ENCODE measurements at regions not wholly inside any gene's neighbourhood (a gene's known extent, or its start where the extent isn't known, plus 50 kb on each side); places are given as distances from the start of the nearest gene placed in this dataset.

- in situ Hi-C loops (cut with MboI; ENCODE audit: low sequenced_read_pairs) = no loop called here
These were observed 419.0 kb downstream of the PLK2 start for GRCh38 chr5:58040846-58041245.

DNA sequence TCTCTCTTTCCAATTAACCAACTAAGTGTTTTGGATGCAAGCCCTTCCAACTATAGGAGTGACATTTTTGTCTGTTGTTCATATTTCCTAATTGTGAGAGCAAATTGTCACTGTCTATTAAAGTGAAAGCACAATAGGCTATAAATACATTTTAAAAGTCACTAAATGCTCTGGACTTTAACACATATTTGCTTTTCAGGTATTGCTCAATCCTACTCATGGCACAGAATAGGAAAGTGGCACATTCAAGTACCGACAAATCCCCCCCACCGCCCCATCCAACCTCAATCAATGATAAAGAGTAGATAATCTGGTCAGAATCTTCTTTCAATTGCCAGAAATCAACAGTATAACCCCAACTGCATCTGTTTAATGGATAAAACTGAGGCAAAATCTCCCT is 419.8 kb downstream of the PLK2 start:
- in situ Hi-C loops (cut with MboI; ENCODE audit: low sequenced_read_pairs) = no loop called here

DNA sequence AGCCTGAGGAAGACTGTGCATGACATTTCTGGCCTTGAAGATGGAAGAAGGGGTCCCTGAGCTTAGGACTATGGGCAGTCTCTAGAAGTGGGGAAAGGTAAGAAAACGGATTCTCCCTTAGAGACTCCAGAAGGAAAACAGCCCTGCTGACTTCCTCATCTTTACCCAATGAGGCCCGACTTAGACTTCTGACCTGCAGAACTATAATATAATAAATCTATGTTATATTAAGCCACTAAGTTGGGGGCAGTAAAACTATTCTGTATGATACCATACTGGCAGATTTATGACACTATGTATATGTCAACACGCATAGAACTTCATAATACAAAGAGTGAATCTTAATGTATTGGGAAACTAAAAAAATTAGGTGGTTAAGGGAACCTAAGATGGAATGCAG is 422.0 kb downstream of the PLK2 start:
- in situ Hi-C loops (cut with MboI; ENCODE audit: low sequenced_read_pairs) = no loop called here

- in situ Hi-C loops (cut with MboI; ENCODE audit: low sequenced_read_pairs) = no loop called here
These were observed 434.1 kb downstream of the PLK2 start for GRCh38 chr5:58025809-58026208.

GRCh38 chr5:58024151-58024550 is 435.7 kb downstream of the PLK2 start:
- in situ Hi-C loops (cut with MboI; ENCODE audit: low sequenced_read_pairs) = no loop called here

GRCh38 chr5:58022055-58022454 is 437.8 kb downstream of the PLK2 start:
- in situ Hi-C loops (cut with MboI; ENCODE audit: low sequenced_read_pairs) = no loop called here

- in situ Hi-C loops (cut with MboI; ENCODE audit: low sequenced_read_pairs) = no loop called here
These were observed 438.4 kb downstream of the PLK2 start for GRCh38 chr5:58021466-58021865.

DNA sequence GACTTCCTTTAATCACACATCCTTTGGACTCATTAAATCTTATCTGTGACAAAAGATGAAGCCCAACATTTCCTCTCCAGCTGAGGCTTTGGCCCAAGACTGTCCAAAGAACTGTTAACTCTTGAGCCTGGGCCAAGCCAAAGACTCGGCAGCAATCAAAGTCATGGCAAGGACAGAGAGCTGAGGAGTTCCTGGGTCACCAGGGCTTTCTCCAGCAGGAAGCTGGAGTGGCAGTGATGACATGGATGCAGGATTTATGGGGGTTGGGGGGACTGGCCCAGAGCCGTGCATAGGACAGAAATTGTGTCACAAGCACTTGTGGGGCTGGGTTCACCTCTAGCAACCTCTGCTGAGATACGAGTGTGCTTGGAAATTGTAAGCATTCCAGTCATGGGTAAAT is 440.3 kb downstream of the PLK2 start:
- in situ Hi-C loops (cut with MboI; ENCODE audit: low sequenced_read_pairs) = no loop called here

- in situ Hi-C loops (cut with MboI; ENCODE audit: low sequenced_read_pairs) = no loop called here
These were observed 441.9 kb downstream of the PLK2 start for GRCh38 chr5:58018016-58018415.

GRCh38 chr5:58016877-58017276 is 443.0 kb downstream of the PLK2 start:
- in situ Hi-C loops (cut with MboI; ENCODE audit: low sequenced_read_pairs) = no loop called here

- in situ Hi-C loops (cut with MboI; ENCODE audit: low sequenced_read_pairs) = no loop called here
These were observed 443.5 kb downstream of the PLK2 start for GRCh38 chr5:58016358-58016757.

GRCh38 chr5:58015175-58015574 is 444.7 kb downstream of the PLK2 start:
- in situ Hi-C loops (cut with MboI; ENCODE audit: low sequenced_read_pairs) = no loop called here

DNA sequence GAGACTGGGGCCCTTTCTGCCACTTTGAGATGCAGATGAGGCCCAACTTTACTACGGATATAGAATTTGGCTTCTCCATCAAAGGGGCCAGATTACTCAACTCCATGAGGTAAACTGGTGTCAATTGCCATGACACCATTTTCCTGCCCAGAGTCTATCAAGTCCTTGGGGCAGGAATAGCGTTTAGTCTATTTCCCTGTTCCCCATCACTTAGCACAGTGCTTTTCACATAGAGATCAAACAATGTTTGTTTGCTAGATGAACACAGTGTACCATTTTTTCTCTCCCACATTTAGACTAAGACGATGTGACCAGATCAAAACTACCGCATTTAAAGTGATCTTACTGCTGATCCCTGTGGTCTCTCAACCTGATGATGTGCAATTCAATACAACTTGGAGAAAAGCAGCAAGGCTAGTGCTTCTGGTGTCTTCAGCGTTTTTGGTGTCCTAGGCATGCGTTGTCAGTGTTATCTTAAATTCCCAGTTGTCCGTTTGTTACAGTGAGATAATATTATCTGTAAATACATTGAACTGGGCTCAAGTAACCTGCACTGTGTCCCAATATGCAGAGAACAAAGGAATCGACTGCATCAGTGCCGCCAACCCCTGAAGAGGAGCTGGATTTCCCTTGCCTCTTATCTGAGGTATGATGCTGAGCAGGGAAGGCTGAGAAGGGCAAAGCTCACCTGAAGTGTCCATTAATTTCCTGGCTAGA is 446.2 kb downstream of the PLK2 start:
- in situ Hi-C loops (cut with MboI; ENCODE audit: low sequenced_read_pairs) = no loop called here

DNA sequence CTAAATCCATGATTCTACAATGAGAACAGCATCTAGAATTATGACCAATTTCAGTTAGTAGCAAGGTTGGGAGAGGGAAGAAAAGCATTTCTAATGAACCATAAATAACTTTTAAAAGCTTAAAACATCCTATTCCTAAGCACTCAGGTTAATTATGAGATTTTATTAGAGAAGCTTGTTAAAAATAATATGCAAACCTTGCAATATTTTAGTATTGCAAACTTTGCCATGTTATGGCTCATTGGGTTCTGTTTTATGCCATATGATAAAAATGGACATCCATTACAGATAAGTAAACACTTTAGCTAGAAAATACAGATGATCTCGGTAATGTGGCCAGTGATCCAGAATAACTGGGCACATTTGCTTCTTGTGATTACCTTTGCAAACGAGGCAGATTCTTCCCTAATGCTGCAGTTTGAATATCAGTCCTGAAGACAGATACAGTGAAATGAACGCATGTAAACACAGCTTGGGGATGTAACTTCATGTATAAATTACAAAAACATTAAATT is 447.0 kb downstream of the PLK2 start:
- in situ Hi-C loops (cut with MboI; ENCODE audit: low sequenced_read_pairs) = no loop called here

DNA sequence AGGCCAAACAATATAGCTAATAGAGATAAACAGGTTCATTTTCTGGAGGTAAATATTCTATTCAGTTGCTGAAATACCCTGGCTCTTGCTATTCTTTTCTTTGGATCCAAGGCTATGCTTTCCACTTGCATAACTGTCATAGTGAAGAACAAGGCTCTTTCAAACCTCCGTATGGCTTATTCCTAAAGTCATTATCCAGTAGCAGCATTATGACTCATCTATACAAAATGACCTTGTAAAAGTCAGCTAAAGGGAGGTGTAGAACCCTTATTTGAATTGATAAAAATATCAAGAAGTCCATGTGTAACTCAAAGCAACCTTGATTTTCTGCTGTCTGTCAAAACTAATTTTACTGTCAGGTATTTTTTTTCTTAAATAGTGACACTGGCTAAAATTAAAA is 447.8 kb downstream of the PLK2 start:
- in situ Hi-C loops (cut with MboI; ENCODE audit: low sequenced_read_pairs) = no loop called here

DNA sequence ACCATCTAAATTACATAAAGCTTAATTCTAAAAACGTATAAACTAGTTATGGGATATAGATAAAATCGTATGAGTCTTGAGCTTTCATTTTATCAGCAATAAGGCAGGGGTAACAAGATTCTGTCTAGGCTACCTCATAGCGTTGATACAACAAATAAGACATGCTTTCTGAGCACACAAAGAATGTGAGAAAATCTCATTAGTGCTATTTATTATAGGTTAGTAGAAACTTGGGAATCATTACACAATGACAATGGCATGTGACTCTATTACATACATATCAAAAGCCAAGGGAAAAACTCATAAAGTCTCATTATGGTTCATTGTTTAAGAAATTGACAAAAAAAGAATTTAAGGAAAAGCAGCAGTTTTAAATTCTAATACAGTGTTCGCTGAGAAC is 448.6 kb downstream of the PLK2 start:
- in situ Hi-C loops (cut with MboI; ENCODE audit: low sequenced_read_pairs) = no loop called here

GRCh38 chr5:58009754-58010153 is 450.1 kb downstream of the PLK2 start:
- in situ Hi-C loops (cut with MboI; ENCODE audit: low sequenced_read_pairs) = no loop called here

DNA sequence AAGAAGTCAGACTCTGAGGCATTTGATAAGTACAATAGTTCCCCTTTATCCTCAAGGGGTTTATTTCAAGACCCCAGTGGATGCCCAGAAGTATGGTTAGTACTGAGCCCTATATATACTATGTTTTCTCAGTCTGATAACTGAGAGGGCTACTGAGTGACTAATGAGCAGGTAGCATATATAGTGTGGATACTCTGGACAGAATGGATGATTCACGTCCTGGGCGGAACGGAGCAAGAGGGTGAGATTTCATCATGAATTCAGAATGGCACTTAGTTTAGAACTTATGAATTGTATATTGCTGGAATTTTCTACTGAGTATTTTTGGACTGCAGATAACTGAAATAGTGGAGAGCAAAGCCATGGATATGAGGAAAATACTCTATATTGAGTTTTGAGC is 457.6 kb downstream of the PLK2 start:
- in situ Hi-C loops (cut with MboI; ENCODE audit: low sequenced_read_pairs) = no loop called here

GRCh38 chr5:57993866-57994265 is 466.0 kb downstream of the PLK2 start:
- in situ Hi-C loops (cut with MboI; ENCODE audit: low sequenced_read_pairs) = no loop called here

DNA sequence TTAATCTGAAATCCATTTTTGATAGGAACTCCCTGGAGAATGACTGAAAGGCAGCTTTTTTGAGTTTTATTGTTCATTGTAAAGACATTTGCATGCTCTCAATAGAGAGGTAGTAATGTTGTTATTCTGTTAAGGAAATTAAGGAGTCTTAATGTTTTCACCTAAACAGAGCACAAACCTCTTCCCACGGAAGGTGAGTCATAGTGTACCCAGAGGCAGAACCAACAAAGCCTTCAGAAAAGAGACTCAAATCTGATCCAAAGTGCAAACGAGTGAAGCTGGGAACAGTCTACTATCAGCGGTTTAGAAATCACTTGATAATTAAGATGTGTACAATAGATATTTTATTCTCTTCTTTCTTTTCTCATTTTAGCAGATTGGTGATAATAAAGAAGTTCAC is 470.5 kb downstream of the PLK2 start:
- in situ Hi-C loops (cut with MboI; ENCODE audit: low sequenced_read_pairs) = no loop called here

DNA sequence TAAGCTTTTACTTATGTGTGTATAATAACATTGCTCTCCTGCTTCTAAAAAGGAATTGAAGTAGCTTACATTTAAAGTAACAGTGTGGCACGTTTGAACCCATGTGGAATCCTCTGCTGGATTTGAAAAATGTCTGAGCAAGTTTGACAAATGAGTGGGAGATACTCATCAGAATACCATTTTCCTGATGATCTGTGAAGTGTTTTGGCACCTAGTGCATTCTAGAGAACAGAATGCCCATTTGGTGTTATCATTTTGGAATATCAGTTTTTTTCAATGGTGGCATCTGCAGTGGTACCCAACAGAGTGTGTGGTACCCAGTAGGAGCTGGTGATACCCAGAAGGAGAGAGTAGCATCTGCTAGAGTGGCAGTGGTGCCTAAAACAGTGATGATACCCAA is 471.1 kb downstream of the PLK2 start:
- in situ Hi-C loops (cut with MboI; ENCODE audit: low sequenced_read_pairs) = no loop called here

DNA sequence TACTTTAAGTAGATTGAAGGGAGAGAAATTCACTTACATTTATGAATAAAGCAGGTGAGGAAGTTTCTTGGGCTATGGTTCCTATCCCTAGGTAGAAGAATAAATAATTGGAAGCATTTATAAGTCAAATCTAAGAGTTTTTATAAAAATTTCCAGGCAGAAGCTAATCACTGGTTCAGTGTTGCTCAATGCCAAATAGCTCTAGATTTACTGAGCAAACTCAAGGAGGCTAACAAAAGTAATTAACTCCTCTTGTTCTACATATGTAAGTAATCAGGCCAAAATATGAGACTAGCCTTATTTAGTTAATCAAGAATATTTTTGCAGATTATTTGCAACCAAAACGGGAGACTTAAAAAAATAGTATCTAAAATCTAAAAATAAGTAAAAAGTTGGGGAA is 472.3 kb downstream of the PLK2 start:
- in situ Hi-C loops (cut with MboI; ENCODE audit: low sequenced_read_pairs) = no loop called here

GRCh38 chr5:57986761-57987341 is 473.0 kb downstream of the PLK2 start:
- in situ Hi-C loops (cut with MboI; ENCODE audit: low sequenced_read_pairs) = no loop called here

Measured in hTERT RPE-1 (cell line).